H9 (cell line): ENCODE measurements at regions not wholly inside any gene's neighbourhood (a gene's known extent, or its start where the extent isn't known, plus 50 kb on each side); places are given as distances from the start of the nearest gene placed in this dataset.
A peak's percentile ranks its signal among the peaks of the same experiment; 100 is the strongest.

Experiments
- DNase-seq: peaks from one replicate; pipeline ENCODE4 v3.0.0-alpha.2; 2017
- H2AFZ ChIP-seq: one replicate; pipeline ENCODE4 v1.6.1; 2013; ENCODE audit warnings: mild to moderate bottlenecking, low read length, control low read depth, moderate library complexity
- H2AK5ac ChIP-seq: 2 replicates; pipeline ENCODE4 v1.6.1; 2013; ENCODE audit warnings: low read length, control low read depth, mixed read lengths; ENCODE audit not compliant: insufficient read length
- H2BK120ac ChIP-seq: one replicate; pipeline ENCODE4 v1.6.1; 2013; ENCODE audit warnings: low read depth, mild to moderate bottlenecking, low read length, control low read depth, inconsistent platforms; ENCODE audit not compliant: poor library complexity, severe bottlenecking
- H2BK12ac ChIP-seq: 2 replicates; pipeline ENCODE4 v1.6.1; 2013; ENCODE audit warnings: low read length, control low read depth, mixed read lengths, low read depth; ENCODE audit not compliant: insufficient read length
- H2BK15ac ChIP-seq: 2 replicates; pipeline ENCODE4 v1.6.1; 2013; ENCODE audit warnings: low read depth, low read length, control low read depth
- H2BK20ac ChIP-seq: one replicate; pipeline ENCODE4 v1.6.1; 2013; ENCODE audit warnings: low read depth, mild to moderate bottlenecking, low read length, control low read depth, inconsistent platforms; ENCODE audit not compliant: poor library complexity, severe bottlenecking
- H2BK5ac ChIP-seq: 2 replicates; pipeline ENCODE4 v1.6.1; 2013; ENCODE audit warnings: low read length, control low read depth, mixed read lengths; ENCODE audit not compliant: insufficient read length
- H3K14ac ChIP-seq: 2 replicates; pipeline ENCODE4 v1.6.1; 2013; ENCODE audit warnings: low read length, control low read depth; ENCODE audit not compliant: insufficient read depth
- H3K18ac ChIP-seq: 2 replicates; pipeline ENCODE4 v1.6.1; 2013; ENCODE audit warnings: low read depth, mild to moderate bottlenecking, mixed read lengths, low read length, control low read depth; ENCODE audit not compliant: insufficient read length
- H3K23ac ChIP-seq: 2 replicates; pipeline ENCODE4 v1.6.1; 2013; ENCODE audit warnings: low read length, control low read depth, mixed read lengths, low read depth; ENCODE audit not compliant: insufficient read length
- H3K23me2 ChIP-seq: 2 replicates; pipeline ENCODE4 v1.6.1; 2013; ENCODE audit warnings: low read depth, mild to moderate bottlenecking, mixed read lengths, low read length, control low read depth; ENCODE audit not compliant: insufficient read length, poor library complexity, severe bottlenecking
- H3K27ac ChIP-seq: 2 replicates; pipeline ENCODE4 v1.5.1; 2013; ENCODE audit warnings: low read length, control low read depth, mixed read lengths, low read depth; ENCODE audit not compliant: insufficient read length
- H3K27me3 ChIP-seq: 2 replicates; pipeline ENCODE4 v1.6.1; 2013; ENCODE audit warnings: low read length, control low read depth, inconsistent platforms; ENCODE audit not compliant: insufficient read depth
- H3K4ac ChIP-seq: 2 replicates; pipeline ENCODE4 v1.6.1; 2013; ENCODE audit warnings: low read depth, mild to moderate bottlenecking, control low read depth, inconsistent platforms, low read length, moderate library complexity
- H3K4me1 ChIP-seq: 2 replicates; pipeline ENCODE4 v1.6.1; 2013; ENCODE audit warnings: low read length, control low read depth, inconsistent platforms; ENCODE audit not compliant: insufficient read depth
- H3K4me2 ChIP-seq: 2 replicates; pipeline ENCODE4 v1.6.1; 2013; ENCODE audit warnings: low read length, control low read depth, mixed read lengths; ENCODE audit not compliant: insufficient read length, insufficient read depth
- H3K56ac ChIP-seq: 2 replicates; pipeline ENCODE4 v1.6.1; 2013; ENCODE audit warnings: low read depth, mild to moderate bottlenecking, mixed read lengths, low read length, control low read depth; ENCODE audit not compliant: insufficient read length
- H3K79me1 ChIP-seq: 2 replicates; pipeline ENCODE4 v1.6.1; 2013; ENCODE audit warnings: low read depth, mild to moderate bottlenecking, moderate library complexity, low read length, control low read depth, inconsistent platforms; ENCODE audit not compliant: insufficient read depth, poor library complexity, severe bottlenecking
- H3K79me2 ChIP-seq: 2 replicates; pipeline ENCODE4 v1.6.1; 2013; ENCODE audit warnings: low read length, control low read depth, inconsistent platforms; ENCODE audit not compliant: insufficient read depth
- H3K9ac ChIP-seq: 2 replicates; pipeline ENCODE4 v1.6.1; 2013; ENCODE audit warnings: low read length, control low read depth, mixed read lengths; ENCODE audit not compliant: insufficient read length; ENCODE audit errors: extremely low read depth
- H3K9me3 ChIP-seq: one replicate; pipeline ENCODE4 v1.6.1; 2013; ENCODE audit warnings: low read depth, low read length, inconsistent platforms; ENCODE audit not compliant: control insufficient read depth
- H3T11ph ChIP-seq: one replicate; pipeline ENCODE4 v1.6.1; 2013; ENCODE audit warnings: mild to moderate bottlenecking, low read length, control low read depth, inconsistent platforms
- H4K20me1 ChIP-seq: one replicate; pipeline ENCODE4 v1.6.1; 2013; ENCODE audit not compliant: control insufficient read depth, insufficient read length, insufficient read depth
- H4K5ac ChIP-seq: 2 replicates; pipeline ENCODE4 v1.6.1; 2013; ENCODE audit warnings: low read depth, mild to moderate bottlenecking, mixed read lengths, low read length, control low read depth; ENCODE audit not compliant: insufficient read length
- H4K8ac ChIP-seq: replicated peaks from 2 replicates; pipeline ENCODE4 v1.6.1; 2013; ENCODE audit warnings: low read length, control low read depth, mixed read lengths, low read depth; ENCODE audit not compliant: insufficient read length
- H4K91ac ChIP-seq: 2 replicates; pipeline ENCODE4 v1.6.1; 2013; ENCODE audit warnings: low read depth, mild to moderate bottlenecking, moderate library complexity, mixed read lengths, low read length, control low read depth; ENCODE audit not compliant: insufficient read length
- H3K27ac Mint-ChIP-seq, 3 experiments: 2 replicates in 2 of 3; 3 replicates in 1 of 3; pipeline ENCODE4 v1.8.0; 2020 to 2021; ENCODE audit warnings: mixed read lengths in 3 of 3, mild to moderate bottlenecking in 1 of 3, moderate library complexity in 1 of 3
- H3K27me3 Mint-ChIP-seq: 2 replicates; pipeline ENCODE4 v1.8.0; 2021; ENCODE audit warnings: low read depth, mild to moderate bottlenecking, moderate library complexity, mixed read lengths
- H3K36me3 Mint-ChIP-seq, 3 experiments: 2 replicates in 2 of 3; 3 replicates in 1 of 3; pipeline ENCODE4 v1.8.0; 2020 to 2021; ENCODE audit warnings: low read depth in 3 of 3, mixed read lengths in 3 of 3; ENCODE audit not compliant: insufficient read depth in 1 of 3
- H3K4me1 Mint-ChIP-seq, 2 experiments: 2 replicates each; pipeline ENCODE4 v1.8.0; 2020; ENCODE audit warnings: mixed read lengths in 2 of 2
- H3K4me3 Mint-ChIP-seq, 2 experiments: 2 replicates in 1 of 2; 3 replicates in 1 of 2; pipeline ENCODE4 v1.8.0; 2020 to 2021; ENCODE audit warnings: mild to moderate bottlenecking in 2 of 2, mixed read lengths in 2 of 2, moderate library complexity in 1 of 2
- H3K9me3 Mint-ChIP-seq, 2 experiments: 2 replicates in 1 of 2; 3 replicates in 1 of 2; pipeline ENCODE4 v1.8.0; 2020; ENCODE audit warnings: mild to moderate bottlenecking in 2 of 2, mixed read lengths in 2 of 2, moderate library complexity in 1 of 2
- CTCF ChIP-seq: fragments of 200-600 bp; sonication (generic); conservative IDR thresholded peaks from 3 replicates; pipeline ENCODE4 v1.8.0; 2021; ENCODE audit warnings: antibody characterized with exemption, mild to moderate bottlenecking
- whole genome bisulfite sequencing: extraction: QIAGEN DNeasy Blood & Tissue Kit; methylation state at CpG from one replicate; pipeline ENCODE4 v1.1.7; 2013; ENCODE audit warnings: missing lambda C conversion rate, low lambda C conversion rate, mixed read lengths; ENCODE audit not compliant: insufficient read length; ENCODE audit errors: extremely low coverage; 5-methylcytosine and 5-hydroxymethylcytosine counted together

GRCh38 chr20:7596541-7596940, 343.7 kb downstream of the HAO1 start:
- H2BK15ac ChIP-seq: no peak overlapping the region
- H2AFZ ChIP-seq: no peak overlapping the region
- H3K4me1 ChIP-seq: no peaks in the 10 kb centered on the region
- no peaks in the 10 kb centered on the region for H3K9me3 ChIP-seq
- H3T11ph ChIP-seq: no peak overlapping the region
- H3K4me1 Mint-ChIP-seq: peaks cover 10 to 13% of the 10 kb centered on the region in 2 experiments
- no peak overlapping the region for H3K9ac ChIP-seq
- H3K27me3 Mint-ChIP-seq: no peaks in the 10 kb centered on the region
- no peak overlapping the region for H2BK20ac ChIP-seq
- no peaks in the 10 kb centered on the region for H3K27me3 ChIP-seq
- H2BK120ac ChIP-seq: no peak overlapping the region
- peak overlapping the region; percentile 65 for H3K18ac ChIP-seq
- H3K79me1 ChIP-seq: no peaks in the 10 kb centered on the region
- no peak overlapping the region for H2AK5ac ChIP-seq
- H2BK12ac ChIP-seq: no peak overlapping the region
- no peak overlapping the region for H3K4me2 ChIP-seq
- H2BK5ac ChIP-seq: no peak overlapping the region
- no peak overlapping the region for H3K23ac ChIP-seq
- no peak overlapping the region for H4K8ac ChIP-seq
- no peak overlapping the region for H4K5ac ChIP-seq
- H3K79me2 ChIP-seq: no peaks in the 10 kb centered on the region
- no peak overlapping the region for H3K14ac ChIP-seq
- DNase-seq: peak; percentile 57
- no peak for TF ChIP-seq CTCF
- H3K4ac ChIP-seq: no peak overlapping the region
- peaks cover 3 to 5% of the 10 kb centered on the region in 2 experiments; a peak in 4 of 5 replicates for H3K9me3 Mint-ChIP-seq
- H4K20me1 ChIP-seq: no peaks in the 10 kb centered on the region
- H4K91ac ChIP-seq: no peak overlapping the region
- no peak overlapping the region for H3K56ac ChIP-seq
- no peak overlapping the region for H3K4me3 Mint-ChIP-seq
- no peaks in the 10 kb centered on the region; a peak in 2 of 7 replicates for H3K36me3 Mint-ChIP-seq
- no peaks in the 10 kb centered on the region for H3K23me2 ChIP-seq
- no peak overlapping the region for H3K27ac Mint-ChIP-seq
- WGBS: no CpG with 5 or more reads among the region's 3 CpGs
- H3K27ac ChIP-seq: no peak overlapping the region
